ENCODE measurements at regions not wholly inside any gene's neighbourhood (a gene's known extent, or its start where the extent isn't known, plus 50 kb on each side); places are given as distances from the start of the nearest gene placed in this dataset.
A peak's percentile ranks its signal among the peaks of the same experiment; 100 is the strongest.

- peak in 1 of 2 donors; percentile 42 for TF ChIP-seq CTCF (conservative IDR thresholded peaks at IDR 0.05 in 1 of 2, IDR thresholded peaks at IDR 0.05 in 1 of 2; ENCODE audit: low read depth in 1 of 2, low read length in 2 of 2)
- no peak for TF ChIP-seq EZH2 (IDR thresholded peaks at IDR 0.05; ENCODE audit: low read length, missing control alignments)
These were observed 346.9 kb upstream of the DAB1 start for GRCh38 chr1:57770772-57771171.
